Lung microvascular endothelial cell (primary cell): ENCODE measurements at regions not wholly inside any gene's neighbourhood (a gene's known extent, or its start where the extent isn't known, plus 50 kb on each side); places are given as distances from the start of the nearest gene placed in this dataset.

Experiments
- DNase-seq, 2 donors: peaks; one replicate each; pipeline versions ENCODE4 v3.0.0 to v3.0.0-alpha.2; 2010; ENCODE audit warnings: low read depth in 2 of 2

DNA sequence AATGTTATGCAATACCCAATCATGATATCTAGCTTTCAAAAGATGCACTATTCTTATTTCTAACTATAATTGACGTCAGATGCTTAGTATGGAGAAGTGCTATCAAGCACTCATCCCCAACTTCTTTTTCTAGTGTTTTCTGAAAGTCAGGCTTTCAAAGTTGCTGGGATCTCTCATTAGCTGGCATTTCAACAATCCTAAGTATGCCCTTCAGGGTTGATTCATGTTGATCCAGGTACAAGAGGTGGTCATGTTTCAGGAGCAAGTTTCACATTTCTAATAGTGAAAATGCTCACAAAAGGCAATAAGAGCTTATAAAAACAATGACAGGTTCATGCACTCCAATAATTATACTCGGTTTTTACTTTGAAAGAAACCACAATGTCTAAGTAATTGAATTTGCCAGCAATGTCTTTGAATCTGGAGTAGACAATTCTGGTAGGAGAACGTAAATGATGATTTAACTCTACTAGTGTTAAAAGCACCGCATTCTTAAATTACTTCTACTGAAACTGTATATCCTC is 193.7 kb upstream of the KHDRBS2 start:
- DNase-seq, result no peak

DNA sequence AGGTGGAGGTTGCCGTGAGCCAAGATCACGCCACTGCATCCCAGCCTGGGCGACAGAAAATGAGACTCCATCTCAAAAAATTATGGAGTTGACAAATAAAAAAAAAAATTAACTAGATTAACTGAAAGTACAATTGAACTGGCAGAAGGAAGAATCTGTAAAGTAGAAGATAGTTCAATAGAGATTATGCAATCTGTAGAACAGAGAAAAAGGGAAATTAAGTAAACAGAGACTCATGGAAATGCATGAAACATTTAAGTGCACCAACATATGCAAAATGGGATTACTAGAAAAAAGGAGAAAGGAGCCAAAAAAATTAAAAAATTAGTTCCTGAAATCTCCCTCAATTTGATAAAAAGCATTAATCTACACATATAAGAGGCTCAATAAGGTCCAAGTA is 188.8 kb upstream of the KHDRBS2 start:
- no peak for DNase-seq

DNA sequence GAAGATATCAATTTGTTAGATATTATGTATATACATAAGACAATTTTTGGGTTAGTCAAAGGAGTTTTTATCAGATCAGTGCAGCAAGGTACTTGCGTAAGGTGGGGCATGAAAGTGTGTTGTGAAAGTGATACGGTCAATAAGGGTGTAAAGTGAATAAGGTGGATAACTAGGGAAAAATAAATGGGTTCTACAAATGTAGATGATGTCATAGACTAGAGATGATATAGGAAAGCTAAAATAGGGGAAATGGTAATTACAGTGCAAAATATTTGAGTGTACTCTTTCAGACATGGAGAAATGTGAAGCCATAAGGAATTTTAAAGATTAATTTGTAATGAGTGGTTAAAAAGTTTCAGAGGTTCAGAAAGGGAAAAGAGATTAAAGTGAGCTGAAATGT is 180.6 kb upstream of the KHDRBS2 start:
- no peak for DNase-seq

DNA sequence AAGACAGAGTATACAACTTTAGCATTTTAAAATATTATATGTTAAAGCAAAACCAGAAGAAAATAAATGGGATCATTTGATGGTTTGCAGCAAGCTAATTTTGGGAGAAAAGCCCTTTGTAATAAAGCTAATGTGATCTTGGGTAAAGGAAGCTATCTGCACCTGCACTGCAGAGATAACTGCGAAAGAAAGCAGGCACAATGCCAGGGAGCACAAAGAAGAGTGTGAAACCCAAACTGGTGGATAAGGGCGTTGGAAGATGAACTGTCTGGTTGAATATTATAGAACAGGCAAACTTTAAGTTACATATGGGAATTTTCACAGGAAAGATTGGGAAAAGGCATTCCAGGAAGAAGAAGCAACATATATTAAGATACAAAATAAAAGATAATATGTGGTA is 179.2 kb upstream of the KHDRBS2 start:
- no peak for DNase-seq

DNA sequence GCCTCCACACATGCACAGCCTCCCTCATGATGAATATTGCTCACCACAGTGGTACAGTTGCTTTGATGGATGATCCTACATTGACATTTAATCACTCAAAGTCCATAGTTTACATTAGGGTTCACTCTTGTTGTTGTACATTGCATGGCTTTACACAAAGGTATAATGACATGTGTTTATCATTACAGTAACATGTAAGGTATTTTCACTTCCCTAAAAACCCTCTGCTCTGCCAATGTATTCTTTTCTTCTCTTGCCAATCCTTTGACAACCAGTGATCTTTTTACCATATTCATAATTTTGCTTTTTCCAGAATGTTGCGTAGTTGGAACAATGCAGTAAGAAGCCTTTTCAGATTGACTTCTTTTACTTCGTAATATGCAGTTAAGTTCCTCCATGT is 166.6 kb upstream of the KHDRBS2 start:
- DNase-seq, result no peak

DNA sequence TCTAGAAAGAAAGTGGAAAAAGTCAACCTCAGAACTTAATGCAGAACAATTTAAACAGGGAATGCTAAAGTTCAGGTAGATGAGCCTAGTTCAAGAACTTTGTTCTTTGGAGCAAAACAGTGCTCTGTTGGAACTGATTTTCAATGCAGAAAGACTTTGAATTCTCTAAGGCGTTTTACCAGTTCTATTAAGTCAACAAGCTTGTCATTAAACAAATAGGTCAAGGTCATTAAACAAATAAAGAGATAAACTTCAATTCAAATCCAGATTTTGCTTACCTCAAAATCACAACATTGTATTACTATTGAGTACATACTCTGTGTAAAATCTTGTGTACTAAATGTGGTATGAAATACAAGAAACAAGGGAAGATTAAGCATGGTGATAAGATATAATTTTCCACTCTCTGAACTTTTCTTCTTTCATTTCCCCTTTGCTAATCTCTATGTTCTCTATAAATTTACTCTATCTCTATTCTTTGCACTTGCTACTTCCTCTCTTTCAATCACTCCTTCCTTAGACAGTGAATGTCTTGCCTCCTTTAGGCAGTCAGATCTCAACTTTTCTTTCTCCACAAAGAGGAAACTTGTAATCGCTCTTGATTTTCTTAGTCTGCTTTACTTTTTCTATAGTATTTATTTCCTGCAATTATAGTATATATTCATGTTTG is 160.8 kb upstream of the KHDRBS2 start:
- no peak for DNase-seq

DNA sequence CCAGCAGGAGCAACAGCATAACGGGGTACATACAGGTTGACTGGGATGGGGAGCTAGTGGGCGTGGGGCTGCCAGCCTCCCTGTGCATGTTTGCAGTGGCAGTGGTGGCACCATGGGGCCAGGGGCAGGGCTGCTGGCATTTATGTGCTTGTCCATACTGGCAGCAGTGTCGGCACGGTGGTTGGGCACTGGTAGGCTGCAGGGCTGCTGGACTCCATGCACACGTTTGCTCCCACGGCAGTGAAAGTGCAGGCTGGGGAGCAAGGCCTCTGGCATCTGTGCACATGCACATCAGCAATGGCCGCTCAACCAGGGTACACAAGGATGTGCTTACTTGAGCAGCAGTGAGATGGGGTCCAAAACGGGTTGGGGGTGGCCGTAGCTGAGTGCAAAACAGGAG is 159.5 kb upstream of the KHDRBS2 start:
- DNase-seq, result no peak

DNA sequence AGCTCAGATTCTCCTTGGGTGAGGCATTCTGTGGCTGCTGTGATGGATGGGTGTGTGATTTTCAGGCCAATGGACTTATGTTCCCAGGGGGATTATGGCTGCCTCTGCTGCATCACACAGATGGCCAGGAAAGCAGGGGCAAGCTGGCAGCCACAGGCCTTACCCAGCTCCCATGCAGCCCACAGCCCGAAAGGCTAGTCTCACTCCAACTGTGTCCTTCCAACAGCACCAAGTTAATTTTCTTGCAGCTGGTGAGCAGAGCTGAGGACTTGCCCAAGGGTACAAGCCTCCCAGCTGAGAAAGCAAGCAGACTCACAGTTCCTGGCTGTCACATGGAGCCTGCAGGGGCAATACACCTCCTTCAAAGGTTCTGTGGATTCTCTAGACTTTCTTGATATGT is 155.2 kb upstream of the KHDRBS2 start:
- DNase-seq, result no peak

DNA sequence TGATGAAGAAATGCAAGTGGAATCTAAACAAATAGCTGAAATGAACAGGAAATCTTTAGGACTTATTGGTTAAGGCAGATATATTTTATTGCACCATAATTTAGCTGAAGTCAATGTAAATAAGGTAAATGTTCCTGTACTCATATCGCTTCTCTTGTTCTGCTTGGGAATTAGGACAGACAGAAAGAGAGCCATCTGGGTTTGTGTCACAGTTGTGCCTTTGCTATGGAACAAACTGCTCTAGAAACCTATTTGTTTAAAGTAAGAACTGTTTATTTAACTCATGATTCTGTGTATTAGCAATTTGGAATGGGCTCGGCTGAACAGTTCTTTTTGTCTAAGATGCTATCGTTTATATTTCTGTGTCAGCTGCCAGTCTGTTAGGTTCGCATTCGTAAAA is 143.8 kb upstream of the KHDRBS2 start:
- no peak for DNase-seq

DNA sequence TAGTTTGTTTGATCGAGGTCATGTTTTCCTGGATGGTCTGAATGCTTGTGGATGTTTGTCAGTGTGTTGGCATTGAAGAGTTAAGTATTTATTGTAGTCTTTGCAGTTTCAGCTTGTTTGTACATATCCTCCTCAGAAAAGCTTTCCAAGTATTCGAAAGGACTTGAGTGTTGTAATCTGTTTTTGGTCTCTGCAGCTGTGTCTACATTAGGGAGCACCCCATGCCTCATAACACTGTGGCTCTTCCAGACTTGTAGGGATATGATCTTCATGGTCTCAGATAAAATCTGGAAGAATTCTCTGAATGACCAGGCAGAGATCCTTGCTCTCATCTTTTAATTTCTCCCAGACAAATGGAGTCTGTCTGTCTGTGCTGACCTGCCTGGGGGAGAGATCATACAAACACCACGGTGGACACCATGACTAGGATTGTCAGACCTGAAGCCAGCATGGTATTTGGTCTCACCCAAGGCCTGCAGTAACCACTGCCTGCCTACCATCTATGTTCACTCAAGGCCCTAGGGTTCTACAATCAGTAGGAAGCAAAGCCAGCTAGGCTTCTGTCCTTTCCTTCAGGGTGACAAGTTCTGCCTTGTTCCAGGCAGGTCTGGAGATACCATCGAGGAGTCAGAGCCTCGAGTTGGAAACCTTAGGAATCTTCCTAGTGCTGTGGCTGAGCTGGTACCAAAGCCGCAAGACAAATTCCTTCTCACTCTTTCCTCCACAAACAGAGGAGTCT is 114.7 kb upstream of the KHDRBS2 start:
- no peak for DNase-seq

DNA sequence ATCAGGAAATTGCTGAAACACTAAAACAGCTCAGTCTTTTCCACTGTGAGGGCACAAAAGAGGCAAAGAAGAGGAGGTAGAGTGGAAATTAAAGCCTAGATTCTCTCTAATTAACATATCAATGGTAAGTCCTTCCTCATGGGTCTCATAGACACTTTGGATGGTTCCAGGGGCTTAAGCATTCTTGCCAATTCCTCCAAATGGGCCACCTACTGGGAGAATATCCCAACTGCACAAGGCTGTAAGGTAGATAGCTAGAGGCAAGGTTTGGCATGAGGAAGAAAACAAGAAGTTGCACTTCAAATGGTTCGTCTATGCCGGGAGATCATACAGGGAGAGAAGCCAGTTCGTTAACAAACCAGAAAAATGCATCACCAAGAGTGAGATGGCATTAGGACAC is 107.6 kb upstream of the KHDRBS2 start:
- no peak for DNase-seq

DNA sequence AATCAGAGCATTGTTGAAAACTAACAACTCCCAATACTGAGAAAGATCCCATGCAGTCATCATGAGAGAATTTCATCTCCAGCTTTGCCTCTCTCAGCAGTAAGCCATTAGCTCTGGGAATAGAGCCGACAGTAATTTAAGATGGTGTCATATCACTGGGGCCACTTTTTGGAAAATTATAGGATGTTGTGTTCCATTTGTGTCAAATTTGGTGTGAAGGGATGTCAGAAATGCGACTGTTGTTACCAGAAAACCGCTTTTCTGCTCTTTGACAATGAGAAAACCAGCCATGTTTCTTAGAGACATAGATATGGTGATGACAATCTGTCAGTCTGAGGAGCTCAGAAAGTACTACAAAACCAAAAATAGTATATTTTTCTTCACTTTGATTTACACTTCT is 106.3 kb upstream of the KHDRBS2 start:
- DNase-seq, result no peak

DNA sequence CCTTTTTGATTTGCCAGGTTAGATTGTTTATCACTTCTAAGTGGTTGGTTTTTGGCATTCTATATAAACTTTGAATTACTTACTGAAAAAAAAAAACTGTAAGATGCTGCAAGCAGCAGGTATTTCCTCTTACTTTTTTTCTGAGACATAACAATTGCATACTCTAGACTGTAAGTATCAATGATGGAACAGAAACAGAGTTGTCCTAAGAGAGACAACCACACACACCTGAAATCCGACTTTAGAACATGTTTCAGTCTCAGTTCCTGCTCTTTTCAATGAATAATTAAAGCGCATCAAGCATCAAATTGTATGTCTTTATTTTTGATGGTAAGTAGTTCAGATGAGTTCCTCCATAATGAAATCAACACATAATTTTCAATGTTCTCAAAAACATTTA is 105.3 kb upstream of the KHDRBS2 start:
- DNase-seq, result no peak

DNA sequence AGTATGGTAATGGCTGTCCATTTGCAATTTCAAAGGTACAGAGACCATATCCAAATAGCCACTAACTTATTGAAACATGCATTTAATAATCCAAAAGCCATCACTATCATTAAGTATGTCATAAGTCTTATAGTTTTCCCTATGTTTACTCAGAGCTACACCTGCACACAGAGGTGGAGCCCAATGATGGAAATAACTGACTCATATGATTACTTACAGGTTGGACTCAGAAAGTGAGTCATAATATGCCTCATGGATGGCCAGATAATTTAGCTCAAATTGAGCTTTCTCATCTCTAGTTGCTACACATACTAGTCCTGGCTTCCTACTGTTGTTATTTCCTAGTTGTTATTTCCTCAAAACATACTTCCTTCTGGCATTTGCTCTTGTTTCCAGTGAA is 104.4 kb upstream of the KHDRBS2 start:
- DNase-seq, result no peak

DNA sequence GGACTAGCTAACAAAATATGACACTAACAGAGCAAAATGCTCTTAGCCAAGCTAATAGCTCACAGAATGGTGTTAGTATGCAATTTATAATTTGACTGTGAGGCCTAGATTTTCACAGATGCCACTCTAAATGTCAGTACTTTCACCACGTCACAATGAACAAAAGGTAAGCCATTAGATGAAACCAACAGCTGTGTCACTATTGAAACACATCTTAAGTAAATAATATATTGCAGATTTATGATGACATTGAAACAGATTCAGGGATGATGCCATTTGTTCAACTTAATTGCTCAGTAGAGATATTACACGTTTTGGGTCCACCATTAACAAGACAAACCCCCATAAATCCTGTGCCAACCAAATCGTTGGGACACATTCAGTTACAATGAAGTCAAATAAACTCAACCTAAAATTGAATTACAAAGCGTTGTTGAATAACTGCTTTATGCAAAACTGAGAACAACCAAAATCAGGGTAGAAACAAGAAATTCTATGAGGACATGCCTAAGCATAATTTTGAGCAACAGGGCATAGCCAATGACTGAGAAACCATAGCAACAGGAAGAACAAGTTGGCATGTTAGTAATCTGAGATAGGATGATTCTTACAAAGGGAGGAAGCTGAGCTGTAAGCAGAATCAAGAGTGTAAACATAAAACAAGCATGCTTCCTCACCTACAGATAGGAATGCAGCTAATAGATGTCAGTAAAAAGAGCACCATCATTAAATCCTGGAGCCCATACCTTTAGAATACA is 85.6 kb upstream of the KHDRBS2 start:
- DNase-seq, result no peak

DNA sequence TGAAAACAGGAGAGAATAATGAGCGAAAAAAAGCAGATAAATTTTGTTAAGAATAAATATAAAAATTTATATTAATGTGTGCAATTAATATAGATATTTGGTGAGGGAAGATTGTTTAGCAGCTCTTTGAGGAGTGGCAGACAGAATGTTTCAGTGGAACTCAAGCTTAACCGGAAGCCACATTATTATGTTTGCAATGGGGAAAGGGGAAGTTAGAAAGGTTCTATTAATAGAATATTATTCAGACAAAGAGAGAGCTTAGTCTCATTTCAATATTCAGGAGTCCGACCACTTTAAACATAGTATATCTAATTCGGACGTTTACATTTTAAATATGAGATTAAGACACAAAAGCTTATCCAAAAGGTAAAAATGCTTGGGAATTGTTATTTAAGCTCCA is 81.6 kb upstream of the KHDRBS2 start:
- no peak for DNase-seq

DNA sequence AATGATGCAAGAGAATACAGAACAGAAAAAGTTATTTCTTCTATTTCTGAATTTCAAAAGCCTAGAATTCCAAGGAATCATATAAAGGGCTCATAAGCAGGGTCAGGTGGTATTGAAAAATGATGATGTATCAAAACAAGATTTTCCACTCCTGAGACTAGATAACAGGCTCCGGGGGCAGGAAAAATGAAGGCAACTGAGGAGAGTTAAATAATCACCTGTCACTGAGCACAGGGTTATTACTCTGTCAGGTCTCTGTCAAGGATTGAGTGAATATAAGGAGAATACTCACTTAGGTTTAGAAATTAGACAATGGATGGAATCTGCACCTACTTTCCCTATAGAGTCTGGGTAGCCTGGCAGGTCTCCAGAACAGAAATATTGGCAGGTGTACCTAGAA is 76.1 kb upstream of the KHDRBS2 start:
- DNase-seq, result no peak

DNA sequence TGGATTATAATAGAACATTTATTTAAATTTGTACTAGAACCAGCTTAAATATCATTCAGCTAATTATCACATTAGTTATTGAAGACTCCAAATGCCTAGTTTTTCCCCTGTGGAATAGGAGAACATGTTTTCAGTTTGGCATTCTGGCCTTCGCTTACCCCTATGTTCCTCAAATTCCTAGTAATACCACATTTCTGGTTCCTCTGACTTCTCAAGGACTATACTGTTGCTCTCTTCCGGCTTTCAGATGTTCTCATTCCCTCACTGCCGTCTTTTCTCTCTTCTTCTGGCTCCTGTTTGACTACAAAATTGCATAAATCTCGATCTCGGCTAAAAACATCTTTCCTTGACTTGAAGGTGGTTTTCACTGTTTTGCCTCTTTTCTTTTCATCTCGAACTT is 71.8 kb upstream of the KHDRBS2 start:
- no peak for DNase-seq

DNA sequence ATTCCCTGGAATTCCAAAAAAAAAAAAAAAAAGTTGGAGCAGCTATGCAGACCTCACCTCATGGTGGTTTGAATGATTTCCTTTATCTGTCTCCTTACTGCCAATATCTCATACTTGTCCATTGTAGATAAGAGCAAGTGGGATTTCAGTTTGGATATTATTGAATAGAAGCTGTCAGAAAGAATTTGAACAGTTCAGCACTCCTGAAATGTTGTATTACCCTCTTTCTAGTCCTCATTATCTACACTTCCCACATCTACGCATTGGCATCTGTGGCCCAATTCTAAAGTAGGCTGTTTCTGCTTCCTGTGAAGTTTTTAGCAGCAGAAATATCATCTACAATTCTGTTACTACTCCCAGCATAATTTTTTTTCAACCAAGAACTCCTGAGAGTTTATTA is 68.2 kb upstream of the KHDRBS2 start:
- DNase-seq, result no peak

DNA sequence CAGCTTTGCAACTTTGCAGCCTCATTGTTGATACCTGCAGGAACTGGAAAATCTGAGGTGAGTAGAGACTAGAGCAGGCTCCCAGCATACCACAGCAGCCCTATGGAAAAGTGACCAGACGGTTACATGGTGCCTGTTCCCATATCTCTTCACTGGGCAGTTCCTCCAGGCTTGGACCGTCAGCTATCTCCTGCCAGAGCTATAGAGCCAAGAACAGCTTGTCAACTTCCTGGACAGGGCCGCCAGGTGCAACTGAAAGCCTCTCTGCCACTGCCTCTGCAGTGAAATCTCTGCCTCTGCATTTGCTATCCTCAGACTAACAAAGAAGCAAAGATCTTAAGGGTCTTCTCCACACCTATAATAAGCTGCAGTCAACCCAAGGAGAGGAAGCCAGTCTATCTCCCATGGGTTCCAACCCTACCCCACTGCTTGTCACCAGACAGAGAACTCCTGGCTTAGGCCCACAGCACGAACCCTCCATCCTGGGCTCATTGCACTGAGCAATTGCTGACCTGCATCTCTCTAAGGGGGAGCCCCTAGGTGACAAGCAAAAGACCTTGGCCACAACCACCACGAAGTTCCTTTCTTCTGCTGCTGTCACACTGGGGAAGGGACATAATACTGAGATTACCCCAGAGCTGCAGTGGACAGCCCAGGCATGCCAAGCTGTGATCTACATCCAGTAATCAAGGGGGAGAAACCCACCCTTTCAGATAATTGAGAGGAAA is 60.1 kb upstream of the KHDRBS2 start:
- no peak for DNase-seq

DNA sequence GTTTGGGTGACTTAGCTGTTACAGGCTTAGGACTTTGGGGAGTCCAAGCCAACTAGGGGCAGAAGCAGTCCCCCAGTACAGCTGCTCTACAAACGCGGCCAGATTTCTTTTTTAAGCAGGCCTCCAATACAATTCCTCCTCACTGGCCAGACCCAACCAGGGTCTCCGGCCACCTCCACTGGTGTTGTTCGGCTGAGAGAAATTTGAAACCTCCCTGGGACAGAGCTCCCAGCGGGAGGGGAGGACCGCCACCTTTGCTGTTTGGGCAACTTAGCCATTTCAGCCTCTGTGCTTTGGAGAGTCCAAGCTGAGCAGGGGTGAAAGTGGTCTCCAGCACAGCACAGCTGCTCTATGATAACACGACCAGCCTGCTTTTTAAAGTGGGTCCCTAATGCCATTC is 59.4 kb upstream of the KHDRBS2 start:
- no peak for DNase-seq

DNA sequence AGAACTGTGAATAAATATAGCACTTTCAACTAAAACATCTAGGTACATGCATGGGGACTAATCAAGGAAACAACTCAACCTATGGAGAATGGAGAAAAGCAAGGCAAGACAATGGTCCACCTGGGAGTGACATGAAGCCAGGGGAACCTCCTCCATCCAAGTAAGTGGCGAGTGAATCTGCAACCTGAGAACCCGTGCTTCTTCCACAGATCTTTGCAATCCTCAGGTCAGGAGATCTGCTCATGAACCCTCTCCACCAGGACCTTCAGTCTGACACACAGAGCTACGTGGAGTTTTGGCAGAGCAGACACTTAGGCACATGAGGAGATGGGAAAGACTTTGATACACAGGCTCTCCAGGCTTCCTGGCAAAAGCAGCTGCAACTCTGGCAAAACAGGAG is 58.8 kb upstream of the KHDRBS2 start:
- DNase-seq, result no peak
